ENCODE measurements at regions not wholly inside any gene's neighbourhood (a gene's known extent, or its start where the extent isn't known, plus 50 kb on each side); places are given as distances from the start of the nearest gene placed in this dataset.

- no TSS peak for BruUV-seq (replicated peaks)
These were observed 104.1 kb upstream of the SLC25A13 start for GRCh38 chr7:96426027-96426426.

GRCh38 chr7:96424411-96424810 lies 102.5 kb upstream of the SLC25A13 start:
- ChIA-PET CTCF (no interaction called here), POLR2A (ENCODE audit: unreplicated experiment) (no interaction called here)
- no peak overlapping the region for H2AFZ ChIP-seq
- H3K36me3 ChIP-seq (ENCODE audit: low read depth): no peaks in the 10 kb centered on the region
- H3K4me2 ChIP-seq: no peak overlapping the region
- H3K79me2 ChIP-seq (ENCODE audit: low read depth): no peaks in the 10 kb centered on the region
- no peaks in the 10 kb centered on the region for H3K9me2 ChIP-seq (ENCODE audit: insufficient read depth)
- intact Hi-C loops (cut with micrococcal nuclease; ENCODE audit: unreplicated experiment): no loop called here
- no peak overlapping the region for H3K4me3 ChIP-seq
- H3K27ac ChIP-seq: no peak overlapping the region
- DNase-seq: no peak
- BruUV-seq (replicated peaks): no TSS peak
- H3K27me3 ChIP-seq (ENCODE audit: insufficient read depth, low read depth): no peaks in the 10 kb centered on the region
- H3F3A ChIP-seq (ENCODE audit: insufficient read depth, low read depth): peaks cover 9% of the 10 kb centered on the region; the same call in 1 of the 2 replicates
- no peaks in the 10 kb centered on the region for H4K20me1 ChIP-seq (ENCODE audit: insufficient read depth)
- TF ChIP-seq EZH2 (IDR thresholded peaks at IDR 0.05; ENCODE audit: low read depth) (no peak), CTCF (conservative IDR thresholded peaks at IDR 0.05) (no peak)
- H3K9me3 ChIP-seq (ENCODE audit: insufficient read depth, low read depth): no peaks in the 10 kb centered on the region
- H3K4me1 ChIP-seq (replicated peaks; ENCODE audit: insufficient read depth): peaks cover 17% of the 10 kb centered on the region

More at GRCh38 chr7:96426027-96426426, 104.1 kb upstream of the SLC25A13 start:
- H3K4me3 ChIP-seq: no peak overlapping the region
- peaks cover 17% of the 10 kb centered on the region for H3K4me1 ChIP-seq (replicated peaks; ENCODE audit: insufficient read depth)
- no peak for TF ChIP-seq CTCF (conservative IDR thresholded peaks at IDR 0.05)
- no peak for TF ChIP-seq EZH2 (IDR thresholded peaks at IDR 0.05; ENCODE audit: low read depth)
- H3K9me2 ChIP-seq (ENCODE audit: insufficient read depth): no peaks in the 10 kb centered on the region
- intact Hi-C loops (cut with micrococcal nuclease; ENCODE audit: unreplicated experiment): no loop called here
- H2AFZ ChIP-seq: no peak overlapping the region
- no peaks in the 10 kb centered on the region for H3K9me3 ChIP-seq (ENCODE audit: insufficient read depth, low read depth)
- H4K20me1 ChIP-seq (ENCODE audit: insufficient read depth): no peaks in the 10 kb centered on the region
- H3K36me3 ChIP-seq (ENCODE audit: low read depth): no peaks in the 10 kb centered on the region
- peak overlapping the region; percentile 53 for H3K4me2 ChIP-seq
- CTCF ChIA-PET: interaction anchor here (0.6 to 0.7 kb wide), 2 partner anchors 58 to 601 kb away, joined by 3 to 5 read pairs; no protein-coding TSS in a partner anchor
- POLR2A ChIA-PET (ENCODE audit: unreplicated experiment): no interaction called here
- DNase-seq: peak; percentile 6 to 70
- H3K27me3 ChIP-seq (ENCODE audit: insufficient read depth, low read depth): no peaks in the 10 kb centered on the region
- H3K27ac ChIP-seq: peak overlapping the region; percentile 35; the same call in 1 of the 2 replicates
- H3F3A ChIP-seq (ENCODE audit: insufficient read depth, low read depth): peaks cover 9% of the 10 kb centered on the region; the same call in 1 of the 2 replicates
- no peaks in the 10 kb centered on the region for H3K79me2 ChIP-seq (ENCODE audit: low read depth)

DNA sequence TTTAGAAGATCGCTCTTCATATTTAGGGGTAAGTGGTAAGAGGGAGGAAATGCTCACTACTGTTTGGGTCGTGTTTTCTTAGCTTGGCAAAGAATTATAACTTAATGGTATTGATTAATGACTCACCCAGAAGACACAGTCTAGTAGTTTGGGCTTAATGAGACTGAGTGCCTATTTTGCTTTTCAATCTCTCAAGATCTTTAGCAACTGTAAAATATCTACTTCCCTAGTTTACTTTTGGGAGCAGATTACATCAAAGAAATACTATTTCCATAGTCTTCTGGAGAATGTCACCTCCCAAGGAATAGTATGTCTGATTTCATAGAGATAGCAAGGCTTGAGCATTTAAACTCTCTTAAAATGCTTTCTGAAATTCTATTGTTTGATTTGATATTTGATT lies 100.5 kb upstream of the SLC25A13 start:
- peaks cover 17% of the 10 kb centered on the region for H3K4me1 ChIP-seq (replicated peaks; ENCODE audit: insufficient read depth)
- H3K27ac ChIP-seq: no peak overlapping the region
- no peak overlapping the region for H3K4me2 ChIP-seq
- H3K27me3 ChIP-seq (ENCODE audit: insufficient read depth, low read depth): no peaks in the 10 kb centered on the region
- POLR2A ChIA-PET (ENCODE audit: unreplicated experiment): no interaction called here
- H2AFZ ChIP-seq: no peak overlapping the region
- H3K9me3 ChIP-seq (ENCODE audit: insufficient read depth, low read depth): no peaks in the 10 kb centered on the region
- H3K9me2 ChIP-seq (ENCODE audit: insufficient read depth): no peaks in the 10 kb centered on the region
- peaks cover 9% of the 10 kb centered on the region; the same call in 1 of the 2 replicates for H3F3A ChIP-seq (ENCODE audit: insufficient read depth, low read depth)
- H3K79me2 ChIP-seq (ENCODE audit: low read depth): no peaks in the 10 kb centered on the region
- DNase-seq: no peak
- intact Hi-C loops (cut with micrococcal nuclease; ENCODE audit: unreplicated experiment): no loop called here
- no peaks in the 10 kb centered on the region for H3K36me3 ChIP-seq (ENCODE audit: low read depth)
- no peaks in the 10 kb centered on the region for H4K20me1 ChIP-seq (ENCODE audit: insufficient read depth)
- no peak for TF ChIP-seq CTCF (conservative IDR thresholded peaks at IDR 0.05)
- no TSS peak for BruUV-seq (replicated peaks)
- H3K4me3 ChIP-seq: no peak overlapping the region
- CTCF ChIA-PET: no interaction called here

All from PC-9 (cell line).